ENCODE measurements at regions not wholly inside any gene's neighbourhood (a gene's known extent, or its start where the extent isn't known, plus 50 kb on each side); places are given as distances from the start of the nearest gene placed in this dataset.

GRCh38 chr4:130760246-130760645, 1664.3 kb downstream of the C4orf33 start:
- TF ChIP-seq CTCF (IDR thresholded peaks at IDR 0.05), result no peak
- no peak for TF ChIP-seq POLR2A (IDR thresholded peaks at IDR 0.05)
